Muscle of back (tissue), 3 donors: ENCODE measurements at regions not wholly inside any gene's neighbourhood (a gene's known extent, or its start where the extent isn't known, plus 50 kb on each side); places are given as distances from the start of the nearest gene placed in this dataset.

Experiments
- DNase-seq, 3 donors: peaks; one replicate each; pipeline versions ENCODE4 v3.0.0 to v3.0.0-alpha.2; 2013

GRCh38 chr4:184879271-184879670 lies 53.5 kb upstream of the ACSL1 start:
- no peak for DNase-seq

- DNase-seq, result no peak
These were observed 56.5 kb upstream of the ACSL1 start for GRCh38 chr4:184882276-184882675.

DNA sequence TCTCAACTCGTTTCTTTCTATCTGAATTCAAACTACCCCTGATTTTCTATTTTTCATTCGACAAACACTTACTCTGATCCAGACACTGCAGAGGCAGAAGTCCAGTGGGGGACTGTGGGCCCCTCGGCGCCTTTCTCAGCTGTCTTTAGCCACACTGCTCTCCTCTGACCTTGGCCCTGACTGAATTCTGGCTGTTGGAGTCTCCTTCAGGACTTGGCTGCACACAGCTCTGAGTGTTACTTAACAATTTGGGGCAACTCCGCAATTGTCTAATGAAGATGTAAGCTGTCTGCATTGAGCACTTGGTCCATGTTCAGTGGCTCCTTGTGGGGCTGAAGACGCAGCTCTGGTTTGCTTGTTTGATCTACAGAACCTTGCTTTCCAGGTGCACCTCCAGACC lies 57.3 kb upstream of the ACSL1 start:
- peak in 1 of 3 donors; percentile 24 for DNase-seq

DNA sequence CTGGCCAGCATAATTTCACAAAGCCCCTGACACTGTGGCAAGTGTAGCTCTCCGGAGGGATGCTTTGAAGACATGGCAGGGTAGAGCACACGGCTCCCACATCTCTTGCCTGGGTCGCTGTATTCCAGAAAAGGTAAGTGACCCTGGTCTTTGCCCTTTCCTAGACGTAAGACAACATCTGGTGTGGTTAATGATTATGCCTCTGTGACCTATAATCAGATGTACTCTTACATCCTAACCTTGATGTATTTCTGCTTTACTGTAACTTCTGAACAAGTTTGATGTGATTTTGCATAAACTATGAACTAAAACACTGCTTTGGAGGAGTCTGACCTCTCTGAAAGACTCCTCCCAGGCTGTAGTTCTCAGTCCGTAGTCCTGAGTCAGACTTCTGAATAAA lies 59.1 kb upstream of the ACSL1 start:
- no peak for DNase-seq

DNA sequence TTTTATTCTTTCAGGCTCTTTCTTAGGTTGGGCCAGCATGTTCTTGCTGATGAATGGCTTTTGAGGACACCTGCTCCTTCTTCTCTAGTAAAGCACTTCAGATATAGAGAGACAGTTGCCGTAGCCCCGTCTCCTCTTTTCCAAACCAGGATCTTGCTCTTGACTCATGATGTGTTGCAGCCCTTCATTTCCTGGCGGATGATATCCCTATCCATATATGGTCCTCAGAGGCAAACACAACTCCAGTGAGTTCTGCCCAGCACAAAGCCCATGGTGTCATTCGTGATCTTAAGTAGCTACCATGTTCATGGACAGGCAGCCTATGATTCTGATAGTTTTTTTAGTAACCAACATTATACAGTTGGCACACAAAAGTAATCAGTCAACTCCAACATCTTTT lies 59.8 kb upstream of the ACSL1 start:
- DNase-seq, result no peak

GRCh38 chr4:184887333-184887732 lies 61.6 kb upstream of the ACSL1 start:
- DNase-seq, result no peak

DNA sequence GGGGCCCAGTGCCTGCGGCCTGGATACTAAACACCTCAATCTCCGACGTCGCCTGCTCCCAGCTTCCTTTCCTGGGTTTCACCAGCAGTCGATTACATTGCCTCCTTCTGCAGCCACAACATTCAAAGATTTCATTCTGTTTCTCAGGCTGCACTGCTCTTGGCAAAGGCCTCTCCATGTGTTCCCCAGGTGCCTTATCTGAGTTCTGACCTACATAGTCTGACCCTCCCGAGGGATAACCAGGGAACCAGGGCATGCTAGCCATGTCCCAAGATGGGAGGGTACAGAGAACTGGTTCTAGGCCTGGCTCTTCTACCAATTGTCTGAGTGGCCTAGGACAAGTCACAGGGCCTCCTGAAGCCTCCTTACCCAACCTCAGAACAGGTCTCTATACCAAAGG lies 62.2 kb upstream of the ACSL1 start:
- DNase-seq, result no peak

GRCh38 chr4:184889666-184890335 lies 64.0 kb upstream of the ACSL1 start:
- DNase-seq, result no peak

- no peak for DNase-seq
These were observed 64.7 kb upstream of the ACSL1 start for GRCh38 chr4:184890499-184890898.

DNA sequence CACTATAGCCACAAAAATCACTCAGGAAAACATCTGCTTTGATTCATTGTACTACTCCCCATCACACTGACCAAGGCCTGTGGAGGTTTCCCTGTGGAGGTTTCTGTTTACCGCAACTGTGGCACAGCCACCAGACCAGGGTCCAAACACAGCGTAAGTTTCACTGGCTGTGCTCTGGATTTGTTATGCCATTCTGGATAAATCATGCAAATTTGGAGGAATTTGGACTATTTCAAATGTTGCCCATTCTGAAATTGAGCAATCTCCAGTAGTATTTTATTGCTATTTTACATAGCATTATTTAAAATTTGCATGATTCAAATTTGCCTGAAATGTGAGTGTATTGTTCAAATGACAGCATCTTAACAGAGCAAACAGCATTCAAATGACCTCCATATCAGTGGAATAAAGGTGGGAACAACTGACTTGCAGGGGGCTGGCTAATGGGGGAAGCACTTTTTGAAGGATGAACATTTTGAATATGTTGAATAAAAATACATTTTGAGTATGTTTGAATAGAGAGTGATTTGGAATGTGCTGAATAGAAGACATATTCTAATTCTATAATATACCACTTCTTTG lies 66.1 kb upstream of the ACSL1 start:
- no peak for DNase-seq

DNA sequence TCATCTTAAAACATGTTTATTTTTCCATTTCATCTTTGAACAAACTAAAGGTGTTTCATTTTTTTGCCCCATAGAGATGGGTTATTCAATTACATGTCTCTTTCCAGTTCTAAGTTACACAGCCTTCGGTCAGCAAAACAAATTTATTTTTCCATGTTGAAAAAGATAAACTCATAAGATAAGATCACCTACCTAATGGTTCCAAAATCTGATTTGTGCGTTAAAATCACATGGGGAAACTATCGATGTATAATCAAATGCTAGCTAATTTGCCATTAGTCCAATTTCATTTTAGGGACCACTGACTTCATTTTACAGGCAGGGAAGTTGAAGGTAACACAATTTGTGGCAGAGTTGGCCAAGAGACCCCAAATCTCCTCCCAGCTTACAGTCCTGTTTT lies 67.2 kb upstream of the ACSL1 start:
- DNase-seq, result no peak

DNA sequence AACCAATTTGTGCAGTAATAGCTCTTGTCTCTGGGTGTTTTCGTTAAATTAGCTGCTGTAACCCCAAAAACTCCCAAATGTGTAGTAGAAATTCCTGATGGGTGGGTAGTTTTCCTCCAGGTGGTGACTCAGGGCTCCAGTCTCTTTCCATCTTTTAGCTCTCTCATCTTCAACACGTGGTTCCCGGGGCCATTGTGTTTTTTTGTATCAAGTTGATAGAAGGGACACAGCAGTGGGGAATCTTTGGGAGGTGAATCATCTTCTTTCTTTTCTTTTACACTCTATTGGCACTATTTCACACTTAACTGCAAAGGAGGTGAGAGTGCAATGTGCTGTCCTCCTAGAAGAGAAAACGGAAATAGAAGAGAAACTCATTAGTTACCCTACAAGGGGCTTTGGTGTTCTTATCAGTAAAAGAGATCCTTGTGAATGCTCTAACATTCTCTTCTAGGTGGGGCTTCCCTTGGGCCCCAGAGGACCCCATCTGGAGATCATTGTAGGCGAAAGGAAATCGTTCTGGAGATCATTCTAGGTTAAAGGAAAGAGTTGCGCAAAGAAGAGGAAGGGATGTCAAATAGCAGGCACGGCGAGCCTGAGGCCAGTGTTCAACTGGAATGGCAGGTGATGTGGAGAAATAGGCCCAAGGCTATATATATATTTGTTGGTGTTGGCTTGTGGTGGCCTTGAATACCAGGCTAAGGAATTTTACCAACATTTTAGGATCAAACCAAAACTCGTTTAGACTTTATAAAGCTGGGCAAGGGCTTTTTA lies 68.2 kb upstream of the ACSL1 start:
- DNase-seq, result no peak

- DNase-seq, result no peak
These were observed 69.4 kb upstream of the ACSL1 start for GRCh38 chr4:184895012-184895695.

DNA sequence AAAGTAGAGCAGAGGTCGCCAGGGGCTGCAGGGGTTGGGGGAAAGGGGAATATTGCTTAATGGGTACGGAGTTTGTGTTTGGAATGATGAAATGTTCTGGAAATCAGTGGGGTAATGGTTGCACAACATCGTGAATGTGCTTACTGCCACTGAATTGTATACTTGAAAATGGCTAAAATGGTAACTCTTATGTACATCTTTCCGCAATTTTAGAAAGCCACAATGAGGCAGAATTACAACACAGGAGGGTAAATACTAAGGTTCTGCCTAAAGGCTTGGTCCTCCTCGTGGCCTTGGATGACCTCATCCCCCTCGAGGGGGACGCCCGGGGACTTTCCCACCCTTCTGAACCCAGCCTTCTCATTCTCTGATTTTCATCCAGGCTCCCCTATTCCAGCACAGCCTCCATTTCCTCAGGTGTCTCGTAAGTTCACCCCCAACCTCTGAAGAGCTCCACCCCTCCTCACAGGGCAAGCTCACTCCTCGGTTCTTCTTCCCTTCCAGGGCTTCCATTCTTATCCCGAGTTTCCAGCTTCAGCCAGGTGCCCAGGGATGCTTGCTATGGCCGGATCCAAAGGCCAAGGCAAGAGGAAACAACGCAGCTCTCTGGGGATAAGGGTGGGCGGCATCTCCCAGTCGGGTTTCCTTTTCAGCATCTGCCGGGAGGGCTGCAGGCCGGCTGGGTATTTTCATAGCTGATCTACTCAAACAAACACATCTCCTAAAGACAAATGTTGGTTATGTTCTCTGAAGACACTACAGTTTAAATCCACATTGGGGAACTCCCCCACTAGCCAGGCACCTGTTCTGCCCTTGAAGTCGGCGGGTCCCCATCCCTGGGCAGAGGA lies 71.3 kb upstream of the ACSL1 start:
- no peak for DNase-seq

DNA sequence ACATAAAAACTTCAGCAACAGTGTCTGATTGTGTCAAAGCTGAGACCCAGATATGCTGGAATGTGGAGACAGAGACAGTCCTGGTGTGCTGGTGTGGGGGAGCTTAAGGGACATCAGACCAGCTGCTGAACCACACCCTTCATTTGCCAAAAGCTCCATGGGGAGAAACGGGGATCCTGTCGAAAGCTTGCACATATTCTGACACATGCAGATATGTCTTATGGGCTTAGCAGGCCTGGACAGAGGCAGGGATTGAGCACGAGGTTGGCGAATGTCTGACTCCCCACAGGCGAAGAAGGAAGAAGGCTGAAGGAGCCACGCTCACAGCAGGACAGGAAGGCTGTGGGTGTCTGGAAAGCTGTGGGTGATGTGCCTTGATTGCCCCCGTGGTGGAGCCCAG lies 72.1 kb upstream of the ACSL1 start:
- DNase-seq, result no peak

- DNase-seq, result no peak
These were observed 73.0 kb upstream of the ACSL1 start for GRCh38 chr4:184898793-184899192.

DNA sequence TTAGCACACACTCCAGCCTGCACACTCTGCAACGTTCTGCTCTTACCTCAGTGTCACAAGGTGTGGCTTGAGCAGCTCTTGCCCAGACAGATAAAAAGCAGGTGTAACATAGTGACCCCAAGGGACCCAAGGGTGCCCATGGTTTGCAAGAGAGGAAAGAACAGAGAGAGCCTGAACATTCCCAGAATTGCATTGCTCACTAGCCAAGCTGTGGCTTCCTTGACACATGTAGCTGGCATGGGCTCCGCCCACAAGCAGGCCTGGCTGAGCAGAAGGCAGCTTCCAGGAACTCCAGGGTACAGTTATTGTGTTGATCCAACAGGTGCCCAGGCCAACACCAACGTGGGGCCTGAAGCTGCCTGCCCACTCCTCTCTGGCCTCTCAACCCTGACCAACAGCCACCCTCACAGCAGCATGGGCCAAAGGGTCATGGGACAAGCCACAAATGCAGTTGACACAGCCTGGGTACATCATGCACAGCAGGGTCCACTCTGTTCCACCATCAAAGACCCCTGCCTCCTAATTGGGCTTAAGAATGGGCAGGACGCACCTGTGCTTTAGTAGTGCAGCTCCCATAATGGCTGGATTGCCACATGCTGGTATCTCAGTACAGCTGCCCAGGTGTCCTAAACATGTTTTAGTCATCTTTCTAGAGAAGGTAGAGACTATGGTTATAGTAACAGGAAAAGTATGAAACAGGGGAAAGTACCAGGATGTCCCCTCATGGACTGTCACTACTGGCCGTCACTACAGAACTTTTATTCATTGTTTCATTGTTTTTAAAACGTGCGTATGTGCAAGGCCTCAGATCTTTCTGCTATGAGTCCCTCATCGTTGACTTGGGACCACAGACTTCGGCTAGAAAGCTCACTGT lies 73.7 kb upstream of the ACSL1 start:
- DNase-seq, result no peak

DNA sequence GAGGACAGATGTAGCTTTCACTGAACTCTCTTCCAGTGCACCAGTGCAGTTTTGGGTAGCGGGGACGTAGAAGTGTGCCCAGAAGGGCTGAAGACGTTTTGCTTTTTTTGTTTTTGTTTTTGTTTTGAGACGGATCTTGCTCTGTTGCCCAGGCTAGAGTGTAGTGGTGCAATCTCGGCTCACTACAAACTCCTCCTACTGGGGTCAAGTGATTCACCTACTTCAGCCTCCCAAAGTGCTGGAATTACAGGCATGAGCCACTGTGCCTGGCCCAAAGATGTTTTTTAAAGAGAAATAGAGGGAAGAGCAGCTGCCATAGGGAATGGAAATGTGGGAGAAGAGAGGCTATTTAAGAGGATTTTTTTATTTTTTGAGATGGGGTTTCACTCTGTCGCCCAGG lies 74.4 kb upstream of the ACSL1 start:
- no peak for DNase-seq

DNA sequence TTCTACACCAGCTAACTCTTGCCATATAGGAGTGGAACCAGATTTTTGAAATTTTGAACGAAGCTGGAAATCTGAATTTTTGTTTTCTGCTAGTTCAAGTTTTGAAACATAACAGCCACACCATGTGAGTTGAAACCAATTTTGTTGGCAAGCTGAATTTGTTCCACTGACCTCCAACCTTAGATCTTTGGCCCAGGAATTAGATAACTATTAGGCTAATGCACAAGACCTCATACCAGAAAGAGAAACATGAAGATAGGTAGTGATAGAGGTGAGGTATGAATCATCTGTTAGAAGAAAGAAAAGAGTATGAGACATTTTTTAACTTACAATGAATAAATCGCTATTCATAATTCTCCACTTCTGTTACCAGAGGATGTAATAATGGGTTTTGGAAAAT lies 76.8 kb upstream of the ACSL1 start:
- DNase-seq, result no peak

DNA sequence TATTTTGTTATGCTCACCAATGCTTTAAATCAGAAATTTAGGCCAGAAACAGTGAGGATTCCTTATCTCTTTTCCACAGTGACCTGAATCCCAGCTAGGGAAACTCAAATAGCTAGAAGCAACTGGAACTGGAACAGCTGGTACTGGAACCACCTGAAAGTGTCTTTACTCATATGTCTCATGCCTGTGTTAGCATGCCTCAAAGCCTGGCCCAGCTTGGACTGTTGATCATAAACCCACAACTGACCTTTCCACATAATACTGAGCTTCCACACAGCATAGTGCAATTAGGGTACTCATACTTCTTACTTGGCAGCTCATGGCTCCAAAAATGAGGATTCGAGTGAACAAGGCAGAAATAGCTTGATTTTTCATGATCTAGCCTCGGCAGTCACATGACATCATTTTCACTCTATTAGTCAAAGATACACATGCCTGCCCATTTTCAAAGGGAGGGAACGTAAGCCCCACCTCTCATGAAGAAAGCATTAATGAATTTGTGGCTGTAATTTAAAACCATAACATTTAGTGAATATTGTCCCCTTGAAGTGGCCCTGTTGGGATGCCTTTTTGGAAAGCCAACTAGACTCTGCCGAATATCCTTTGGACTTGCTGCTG lies 80.8 kb upstream of the ACSL1 start:
- no peak for DNase-seq
